Spleen (tissue), 11 donors: ENCODE measurements at regions not wholly inside any gene's neighbourhood (a gene's known extent, or its start where the extent isn't known, plus 50 kb on each side); places are given as distances from the start of the nearest gene placed in this dataset.

Source experiments
- DNase-seq: peaks from one replicate; pipeline ENCODE4 v3.0.0-alpha.2; 2020
- H3K27ac ChIP-seq, 8 donors: fragments of 200-600 bp; sonication (generic) in 7 of 8; 1 replicate in 4 of 8; 2 replicates in 4 of 8; pipeline versions ENCODE4 v1.5.0 to v1.8.0; 2016 to 2021; ENCODE audit warnings: inconsistent platforms in 4 of 8, mild to moderate bottlenecking in 4 of 8, moderate library complexity in 1 of 8
- H3K27me3 ChIP-seq, 7 donors: fragments of 200-600 bp; sonication (generic) in 6 of 7; replicated peaks in 1 of 7; 1 replicate in 4 of 7; 2 replicates in 3 of 7; pipeline versions ENCODE4 v1.5.0 to v1.8.0; 2016 to 2021; ENCODE audit warnings: inconsistent platforms in 3 of 7, mild to moderate bottlenecking in 1 of 7
- H3K36me3 ChIP-seq, 6 donors: fragments of 200-600 bp; sonication (generic) in 5 of 6; 1 replicate in 4 of 6; 2 replicates in 2 of 6; pipeline versions ENCODE4 v1.5.0 to v1.8.0; 2016 to 2021; ENCODE audit warnings: inconsistent platforms in 2 of 6
- H3K4me1 ChIP-seq, 6 donors: fragments of 200-600 bp; sonication (generic) in 5 of 6; 1 replicate in 3 of 6; 2 replicates in 3 of 6; pipeline versions ENCODE4 v1.5.0 to v1.8.0; 2016 to 2021; ENCODE audit warnings: inconsistent platforms in 3 of 6
- H3K4me3 ChIP-seq, 8 donors: fragments of 200-600 bp; sonication (generic) in 7 of 8; 1 replicate in 4 of 8; 2 replicates in 4 of 8; pipeline versions ENCODE4 v1.5.0 to v1.8.0; 2016 to 2021; ENCODE audit warnings: inconsistent platforms in 4 of 8, mild to moderate bottlenecking in 4 of 8, moderate library complexity in 2 of 8
- H3K9me3 ChIP-seq, 8 donors: fragments of 200-600 bp; sonication (generic) in 7 of 8; 1 replicate in 4 of 8; 2 replicates in 4 of 8; pipeline versions ENCODE4 v1.5.0 to v1.8.0; 2016 to 2021; ENCODE audit warnings: inconsistent platforms in 4 of 8
- CTCF ChIP-seq, 11 experiments: fragments of 200-600 bp in 7 of 11; fragments of 450-650 bp in 4 of 11; sonication (generic) in 4 of 11; IDR thresholded peaks in 8 of 11; conservative IDR thresholded peaks in 3 of 11; 1 replicate in 7 of 11; 2 replicates in 4 of 11; pipeline versions ENCODE4 v1.4.0 to v1.8.0; 2016 to 2021; ENCODE audit warnings: antibody characterized with exemption in 11 of 11, inconsistent platforms in 4 of 11, mild to moderate bottlenecking in 1 of 11
- POLR2A ChIP-seq, 3 donors: fragments of 450-650 bp; IDR thresholded peaks; one replicate each; pipeline ENCODE4 v1.5.1; 2017; ENCODE audit warnings: antibody characterized with exemption in 3 of 3, mild to moderate bottlenecking in 1 of 3
- POLR2AphosphoS5 ChIP-seq, 3 donors: sonication (generic); formaldehyde crosslinking; IDR thresholded peaks; one replicate each; pipeline ENCODE4 v1.5.1; 2017; ENCODE audit warnings: antibody characterized with exemption in 3 of 3
- whole genome bisulfite sequencing, 5 donors: extraction: QIAGEN DNeasy Blood & Tissue Kit in 3 of 5; methylation state at CpG; one replicate each; pipeline versions ENCODE4 v1.1.5 to v1.1.7; 2013 to 2018; 5-methylcytosine and 5-hydroxymethylcytosine counted together
- intact Hi-C: fragments of 100-400 bp; cut with DNase I; formaldehyde crosslinking; loops from one replicate; pipeline ENCODE4 v1.15.0; 2023; ENCODE audit warnings: low total_unique reads
- donor health status: healthy with polysubstance abuse.
- donor health status: DM: no; HTN: no; CAD: no; lungs with moderate emphysema.
- donor health status: DM: no; HTN: no; CAD: no.
- donor health status: Bipolar disorder and iron deficiency.
- donor health status: healthy.
- donor health status: DM: no; HTN: no; CAD: no.
- donor health status: DM: yes; HTN: yes; CAD: no.

GRCh38 chr11:91158891-91159537 lies 936.2 kb upstream of the CHORDC1 start:
- Histone ChIP-seq H3K4me3 (no peak overlapping the region), H3K4me1 (peaks cover 0 to 6% (median 0%) of the 10 kb centered on the region in 6 donors), H3K27ac (no peak overlapping the region), H3K36me3 (no peaks in the 10 kb centered on the region), H3K9me3 (peaks cover 0 to 3% (median 0%) of the 10 kb centered on the region in 8 donors), H3K27me3 (no peaks in the 10 kb centered on the region)
- intact Hi-C loops, result no loop called here
- TF ChIP-seq POLR2A (IDR thresholded peaks at IDR 0.05), result no peak
- no peak for DNase-seq
- 81 to 96% (median 88%) methylated on average over 3 of the region's 3 CpGs for WGBS, 5 donors

- H3K36me3 ChIP-seq, result no peaks in the 10 kb centered on the region
- H3K4me3 ChIP-seq, result no peak overlapping the region
- no peak for DNase-seq
- no peak overlapping the region for H3K27ac ChIP-seq
- 38 to 64% (median 56%) methylated on average over 1 of the region's 1 CpG for WGBS, 5 donors
- no peaks in the 10 kb centered on the region for H3K27me3 ChIP-seq
- TF ChIP-seq POLR2AphosphoS5 (IDR thresholded peaks at IDR 0.05), result no peak
- no peak for TF ChIP-seq POLR2A (IDR thresholded peaks at IDR 0.05)
- TF ChIP-seq CTCF (IDR thresholded peaks at IDR 0.05 in 8 of 11, conservative IDR thresholded peaks at IDR 0.05 in 3 of 11), result no peak
- intact Hi-C loops, result no loop called here
- H3K4me1 ChIP-seq, result no peaks in the 10 kb centered on the region
- H3K9me3 ChIP-seq, result peaks cover 0 to 10% (median 1%) of the 10 kb centered on the region in 8 donors
These were observed 935.4 kb upstream of the CHORDC1 start for GRCh38 chr11:91158297-91158696.

GRCh38 chr11:91156041-91156440 lies 933.2 kb upstream of the CHORDC1 start:
- Histone ChIP-seq H3K9me3 (peaks cover 0 to 26% (median 19%) of the 10 kb centered on the region in 8 donors), H3K27ac (no peak overlapping the region), H3K4me1 (no peaks in the 10 kb centered on the region), H3K36me3 (no peaks in the 10 kb centered on the region), H3K4me3 (no peak overlapping the region), H3K27me3 (no peaks in the 10 kb centered on the region)
- no peak for DNase-seq
- TF ChIP-seq POLR2A (IDR thresholded peaks at IDR 0.05), result no peak
- TF ChIP-seq POLR2AphosphoS5 (IDR thresholded peaks at IDR 0.05), result no peak
- TF ChIP-seq CTCF (IDR thresholded peaks at IDR 0.05 in 8 of 11, conservative IDR thresholded peaks at IDR 0.05 in 3 of 11), result no peak
- intact Hi-C loops, result no loop called here
- WGBS, 5 donors, result 83 to 88% (median 83%) methylated on average over 8 of the region's 8 CpGs

DNA sequence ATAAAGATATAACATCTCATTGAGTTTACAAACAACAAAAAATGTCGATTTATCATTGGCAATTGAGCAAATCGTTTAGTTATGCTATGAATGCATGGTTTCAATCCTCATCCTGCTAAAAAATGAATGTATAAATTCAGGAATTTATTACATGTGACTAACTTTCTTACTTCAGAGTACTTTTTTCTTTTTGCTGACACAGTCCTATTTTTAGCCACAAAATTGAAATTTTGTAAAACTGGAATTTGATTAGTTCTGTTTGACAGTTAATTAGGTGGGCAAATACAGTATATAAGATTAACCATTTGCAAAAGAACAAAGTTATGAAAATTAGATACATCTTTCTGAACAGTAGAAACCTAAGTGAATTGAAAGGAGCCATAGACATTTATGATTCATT lies 925.0 kb upstream of the CHORDC1 start:
- intact Hi-C loops, result no loop called here
- H3K4me1 ChIP-seq, result no peaks in the 10 kb centered on the region
- TF ChIP-seq POLR2A (IDR thresholded peaks at IDR 0.05), result no peak
- no peak for TF ChIP-seq POLR2AphosphoS5 (IDR thresholded peaks at IDR 0.05)
- no peak for TF ChIP-seq CTCF (IDR thresholded peaks at IDR 0.05 in 8 of 11, conservative IDR thresholded peaks at IDR 0.05 in 3 of 11)

More for the DNA sequence above, 925.0 kb upstream of the CHORDC1 start:
- peaks cover 0 to 17% (median 12%) of the 10 kb centered on the region in 8 donors for H3K9me3 ChIP-seq
- no peak overlapping the region for H3K4me3 ChIP-seq
- no peaks in the 10 kb centered on the region for H3K36me3 ChIP-seq
- no peaks in the 10 kb centered on the region for H3K27me3 ChIP-seq
- H3K27ac ChIP-seq, result no peak overlapping the region
- DNase-seq, result no peak
- 58 to 82% (median 64%) methylated on average over 2 of the region's 2 CpGs for WGBS, 5 donors
